NCI-H2196 (cell line): ENCODE measurements at regions not wholly inside any gene's neighbourhood (a gene's known extent, or its start where the extent isn't known, plus 50 kb on each side); places are given as distances from the start of the nearest gene placed in this dataset.
"Not testable (repeated sequence)": the region's sequence is repeated elsewhere in the genome, so short reads cannot be mapped to it uniquely, and the experiment has no call there.

Experiments
- DNase-seq: peaks from one replicate; lab custom pipeline; 2025; ENCODE audit not compliant: unreplicated experiment; lab: John Stamatoyannopoulos, UW

- DNase-seq, result no peak
These were observed 93.8 kb upstream of the OSBPL8 start for GRCh38 chr12:76653342-76653741.

- no peak for DNase-seq
These were observed 99.2 kb upstream of the ZDHHC17 start for GRCh38 chr12:76664731-76665130.

- DNase-seq, result no peak
These were observed 97.6 kb upstream of the ZDHHC17 start for GRCh38 chr12:76666290-76666835.

- no peak for DNase-seq
These were observed 93.9 kb upstream of the ZDHHC17 start for GRCh38 chr12:76669981-76670380.

GRCh38 chr12:76670776-76671175, 93.1 kb upstream of the ZDHHC17 start:
- no peak for DNase-seq

GRCh38 chr12:76674669-76675315, 89.1 kb upstream of the ZDHHC17 start:
- no peak for DNase-seq

- not testable (repeated sequence) for DNase-seq
These were observed 87.7 kb upstream of the ZDHHC17 start for GRCh38 chr12:76676261-76676660.

GRCh38 chr12:76678992-76679391, 84.9 kb upstream of the ZDHHC17 start:
- no peak for DNase-seq

- no peak for DNase-seq
These were observed 84.1 kb upstream of the ZDHHC17 start for GRCh38 chr12:76679778-76680177.

GRCh38 chr12:76680940-76681339, 83.0 kb upstream of the ZDHHC17 start:
- DNase-seq, result no peak

- DNase-seq, result peak; percentile 47
These were observed 78.7 kb upstream of the ZDHHC17 start for GRCh38 chr12:76685246-76685678.

- DNase-seq, result no peak
These were observed 75.9 kb upstream of the ZDHHC17 start for GRCh38 chr12:76687981-76688380.

GRCh38 chr12:76688631-76689030, 75.3 kb upstream of the ZDHHC17 start:
- DNase-seq, result no peak

GRCh38 chr12:76690921-76691700, 72.8 kb upstream of the ZDHHC17 start:
- DNase-seq, result no peak

GRCh38 chr12:76692846-76693245, 71.1 kb upstream of the ZDHHC17 start:
- DNase-seq, result no peak

GRCh38 chr12:76694369-76694768, 69.5 kb upstream of the ZDHHC17 start:
- no peak for DNase-seq

GRCh38 chr12:76696186-76696585, 67.7 kb upstream of the ZDHHC17 start:
- DNase-seq, result no peak

GRCh38 chr12:76697849-76698248, 66.1 kb upstream of the ZDHHC17 start:
- DNase-seq, result no peak

GRCh38 chr12:76698316-76698715, 65.6 kb upstream of the ZDHHC17 start:
- no peak for DNase-seq

- no peak for DNase-seq
These were observed 64.9 kb upstream of the ZDHHC17 start for GRCh38 chr12:76698966-76699365.

GRCh38 chr12:76701690-76702089, 62.2 kb upstream of the ZDHHC17 start:
- no peak for DNase-seq

- DNase-seq, result no peak
These were observed 61.0 kb upstream of the ZDHHC17 start for GRCh38 chr12:76702946-76703345.
